NCI-H187 treated with DMSO at 0.1 percent for 48 hours (cell line): ENCODE measurements at regions not wholly inside any gene's neighbourhood (a gene's known extent, or its start where the extent isn't known, plus 50 kb on each side); places are given as distances from the start of the nearest gene placed in this dataset.

ENCODE experiments used
- DNase-seq: peaks from one replicate; lab custom pipeline; 2025; lab: John Stamatoyannopoulos, UW

GRCh38 chr12:78586790-78587189 is 277.8 kb upstream of the SYT1 start:
- DNase-seq = no peak

GRCh38 chr12:78599366-78599765 is 265.2 kb upstream of the SYT1 start:
- no peak for DNase-seq

- DNase-seq = no peak
Observed at GRCh38 chr12:78600541-78600940, 264.0 kb upstream of the SYT1 start.

GRCh38 chr12:78611504-78611903 is 253.1 kb upstream of the SYT1 start:
- DNase-seq = no peak

GRCh38 chr12:78612190-78612589 is 252.4 kb upstream of the SYT1 start:
- DNase-seq = no peak

GRCh38 chr12:78617683-78618082 is 246.9 kb upstream of the SYT1 start:
- DNase-seq = no peak

- DNase-seq = no peak
Observed at GRCh38 chr12:78622529-78623195, 241.9 kb upstream of the SYT1 start.

GRCh38 chr12:78628491-78629100 is 236.0 kb upstream of the SYT1 start:
- DNase-seq = no peak

- DNase-seq = no peak
Observed at GRCh38 chr12:78636231-78636855, 228.2 kb upstream of the SYT1 start.

GRCh38 chr12:78641837-78642423 is 222.6 kb upstream of the SYT1 start:
- no peak for DNase-seq

GRCh38 chr12:78645956-78646355 is 218.6 kb upstream of the SYT1 start:
- no peak for DNase-seq

- no peak for DNase-seq
Observed at GRCh38 chr12:78651755-78652154, 212.8 kb upstream of the SYT1 start.

GRCh38 chr12:78666584-78666983 is 198.0 kb upstream of the SYT1 start:
- DNase-seq = no peak

- no peak for DNase-seq
Observed at GRCh38 chr12:78671295-78671694, 193.3 kb upstream of the SYT1 start.

GRCh38 chr12:78672033-78672432 is 192.5 kb upstream of the SYT1 start:
- no peak for DNase-seq

GRCh38 chr12:78674311-78675090 is 190.1 kb upstream of the SYT1 start:
- DNase-seq = no peak

GRCh38 chr12:78680596-78680995 is 184.0 kb upstream of the SYT1 start:
- no peak for DNase-seq

GRCh38 chr12:78683031-78683430 is 181.5 kb upstream of the SYT1 start:
- no peak for DNase-seq

- no peak for DNase-seq
Observed at GRCh38 chr12:78683626-78684025, 180.9 kb upstream of the SYT1 start.

- no peak for DNase-seq
Observed at GRCh38 chr12:78684419-78684818, 180.2 kb upstream of the SYT1 start.

- DNase-seq = no peak
Observed at GRCh38 chr12:78695749-78696148, 168.8 kb upstream of the SYT1 start.

- no peak for DNase-seq
Observed at GRCh38 chr12:78696267-78696666, 168.3 kb upstream of the SYT1 start.
